Nephron (organoid): ENCODE measurements at regions not wholly inside any gene's neighbourhood (a gene's known extent, or its start where the extent isn't known, plus 50 kb on each side); places are given as distances from the start of the nearest gene placed in this dataset.

ENCODE experiments used
- H3K27ac Mint-ChIP-seq, 3 experiments: 2 replicates each; pipeline ENCODE4 v1.8.0; 2020; ENCODE audit warnings: mixed read lengths in 3 of 3, mild to moderate bottlenecking in 2 of 3, moderate library complexity in 1 of 3
- H3K27me3 Mint-ChIP-seq: 2 replicates; pipeline ENCODE4 v1.8.0; 2021; ENCODE audit warnings: low read depth, mild to moderate bottlenecking, moderate library complexity, mixed read lengths
- H3K36me3 Mint-ChIP-seq: 2 replicates; pipeline ENCODE4 v1.8.0; 2020; ENCODE audit warnings: low read depth, mixed read lengths
- H3K4me1 Mint-ChIP-seq: 2 replicates; pipeline ENCODE4 v1.8.0; 2020; ENCODE audit warnings: mixed read lengths
- H3K4me3 Mint-ChIP-seq, 3 experiments: 2 replicates each; pipeline ENCODE4 v1.8.0; 2020; ENCODE audit warnings: mild to moderate bottlenecking in 3 of 3, mixed read lengths in 3 of 3, moderate library complexity in 2 of 3
- H3K9me3 Mint-ChIP-seq: 2 replicates; pipeline ENCODE4 v1.8.0; 2020; ENCODE audit warnings: mixed read lengths
- CTCF ChIP-seq, 3 experiments: fragments of 200-600 bp; sonication (generic); IDR thresholded peaks; one replicate each; pipeline ENCODE4 v1.5.0; 2021; ENCODE audit warnings: antibody characterized with exemption in 3 of 3; ENCODE audit not compliant: unreplicated experiment in 3 of 3

GRCh38 chr2:62440281-62440946, 65.6 kb downstream of the TMEM17 start:
- H3K9me3 Mint-ChIP-seq: no peaks in the 10 kb centered on the region
- H3K27me3 Mint-ChIP-seq: peaks cover 4% of the 10 kb centered on the region
- H3K27ac Mint-ChIP-seq: no peak overlapping the region
- no peaks in the 10 kb centered on the region for H3K36me3 Mint-ChIP-seq
- no peak overlapping the region for H3K4me3 Mint-ChIP-seq
- TF ChIP-seq CTCF (IDR thresholded peaks at IDR 0.05; ENCODE audit: unreplicated experiment in 3 of 3): no peak
- no peaks in the 10 kb centered on the region for H3K4me1 Mint-ChIP-seq

- no peak overlapping the region for H3K27ac Mint-ChIP-seq
- no peak overlapping the region for H3K4me3 Mint-ChIP-seq
- no peaks in the 10 kb centered on the region for H3K9me3 Mint-ChIP-seq
- H3K27me3 Mint-ChIP-seq: peaks cover 4% of the 10 kb centered on the region
- TF ChIP-seq CTCF (IDR thresholded peaks at IDR 0.05; ENCODE audit: unreplicated experiment in 3 of 3): no peak
- H3K4me1 Mint-ChIP-seq: no peaks in the 10 kb centered on the region
- H3K36me3 Mint-ChIP-seq: no peaks in the 10 kb centered on the region
Observed at GRCh38 chr2:62439425-62439824, 66.6 kb downstream of the TMEM17 start.

- no peaks in the 10 kb centered on the region for H3K4me1 Mint-ChIP-seq
Observed at GRCh38 chr2:62437785-62438184, 68.2 kb downstream of the TMEM17 start.

GRCh38 chr2:62435720-62436119, 70.3 kb downstream of the TMEM17 start:
- Mint-ChIP-seq H3K4me1 (no peaks in the 10 kb centered on the region), H3K4me3 (no peak overlapping the region), H3K9me3 (peaks cover 2% of the 10 kb centered on the region), H3K36me3 (no peaks in the 10 kb centered on the region), H3K27me3 (peaks cover 4% of the 10 kb centered on the region), H3K27ac (no peak overlapping the region)
- no peak for TF ChIP-seq CTCF (IDR thresholded peaks at IDR 0.05; ENCODE audit: unreplicated experiment in 3 of 3)

More at GRCh38 chr2:62437785-62438184, 68.2 kb downstream of the TMEM17 start:
- no peak for TF ChIP-seq CTCF (IDR thresholded peaks at IDR 0.05; ENCODE audit: unreplicated experiment in 3 of 3)
- no peaks in the 10 kb centered on the region for H3K36me3 Mint-ChIP-seq
- H3K4me3 Mint-ChIP-seq: no peak overlapping the region
- H3K27ac Mint-ChIP-seq: no peak overlapping the region
- peaks cover 4% of the 10 kb centered on the region for H3K27me3 Mint-ChIP-seq
- no peaks in the 10 kb centered on the region for H3K9me3 Mint-ChIP-seq

- Mint-ChIP-seq H3K27me3 (no peaks in the 10 kb centered on the region), H3K36me3 (no peaks in the 10 kb centered on the region), H3K4me3 (no peak overlapping the region), H3K9me3 (peaks cover 5% of the 10 kb centered on the region), H3K4me1 (no peaks in the 10 kb centered on the region), H3K27ac (no peak overlapping the region)
- no peak for TF ChIP-seq CTCF (IDR thresholded peaks at IDR 0.05; ENCODE audit: unreplicated experiment in 3 of 3)
Observed at GRCh38 chr2:62432407-62432806, 73.6 kb downstream of the TMEM17 start.

GRCh38 chr2:62431512-62431911, 74.5 kb downstream of the TMEM17 start:
- Mint-ChIP-seq H3K36me3 (no peaks in the 10 kb centered on the region), H3K27me3 (no peaks in the 10 kb centered on the region)

More at GRCh38 chr2:62431512-62431911, 74.5 kb downstream of the TMEM17 start:
- H3K4me3 Mint-ChIP-seq: no peak overlapping the region
- H3K9me3 Mint-ChIP-seq: peaks cover 5% of the 10 kb centered on the region
- TF ChIP-seq CTCF (IDR thresholded peaks at IDR 0.05; ENCODE audit: unreplicated experiment in 3 of 3): no peak
- H3K4me1 Mint-ChIP-seq: no peaks in the 10 kb centered on the region
- no peak overlapping the region for H3K27ac Mint-ChIP-seq
